RWPE2 (cell line): ENCODE measurements at regions not wholly inside any gene's neighbourhood (a gene's known extent, or its start where the extent isn't known, plus 50 kb on each side); places are given as distances from the start of the nearest gene placed in this dataset.
A peak's percentile ranks its signal among the peaks of the same experiment; 100 is the strongest.

Source experiments
- ATAC-seq: fragments of 200-7000 bp; cut with Tn5 transposase; 3 replicates; pipeline ENCODE4 v1.9.1; 2021; ENCODE audit warnings: low read depth
- DNase-seq: peaks from one replicate; pipeline ENCODE4 v3.0.0-alpha.2; 2020; ENCODE audit warnings: low spot score
- H3K27ac ChIP-seq: fragments of 450-650 bp; 2 replicates; pipeline ENCODE4 v1.5.1; 2017; ENCODE audit warnings: mild to moderate bottlenecking; ENCODE audit not compliant: poor library complexity, severe bottlenecking
- H3K27me3 ChIP-seq: fragments of 250-450 bp; sonication (Bioruptor Pico); 2 replicates; pipeline ENCODE4 v1.5.1; 2021; ENCODE audit warnings: mild to moderate bottlenecking, moderate library complexity; ENCODE audit not compliant: insufficient read depth, poor library complexity, severe bottlenecking
- H3K36me3 ChIP-seq: fragments of 250-450 bp; sonication (Bioruptor Pico); 2 replicates; pipeline ENCODE4 v1.5.1; 2020; ENCODE audit warnings: low read depth, mild to moderate bottlenecking, moderate library complexity
- H3K4me1 ChIP-seq: fragments of 250-450 bp; sonication (Bioruptor Pico); 2 replicates; pipeline ENCODE4 v1.5.1; 2021; ENCODE audit warnings: mild to moderate bottlenecking, moderate library complexity; ENCODE audit not compliant: insufficient read depth, poor library complexity, severe bottlenecking
- H3K4me3 ChIP-seq: fragments of 250-450 bp; sonication (Bioruptor Pico); 2 replicates; pipeline ENCODE4 v1.5.1; 2021; ENCODE audit warnings: mild to moderate bottlenecking, moderate library complexity; ENCODE audit not compliant: severe bottlenecking
- H3K9me3 ChIP-seq: fragments of 250-450 bp; sonication (Bioruptor Pico); 2 replicates; pipeline ENCODE4 v1.5.1; 2021; ENCODE audit warnings: mild to moderate bottlenecking, moderate library complexity; ENCODE audit not compliant: severe bottlenecking
- TF ChIP-seq, protein P1 (sequence below): fragments of 450-650 bp; IDR thresholded peaks from one replicate; pipeline ENCODE4 v1.5.1; 2017; ENCODE audit warnings: mild to moderate bottlenecking, moderate library complexity; ENCODE audit not compliant: poor library complexity, severe bottlenecking

DNA sequence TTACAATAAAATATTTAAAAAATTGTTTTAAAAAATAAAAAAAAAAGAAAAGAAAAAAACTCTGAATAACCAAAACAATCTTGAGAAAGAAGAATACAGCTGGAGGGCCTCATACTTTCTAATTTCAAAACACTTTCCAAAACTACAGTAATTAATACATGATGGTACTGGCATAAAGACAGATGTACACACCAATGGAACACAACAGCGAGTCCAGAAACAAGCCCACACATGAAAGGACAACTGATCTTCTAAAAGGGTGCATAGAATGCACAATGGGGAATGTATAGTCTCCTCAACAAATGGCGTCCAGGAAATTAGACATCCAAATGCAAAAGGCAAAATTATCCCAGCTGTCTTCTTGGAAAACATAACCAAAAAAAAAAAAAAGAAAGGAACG lies 99.6 kb downstream of the LURAP1L start:
- no peaks in the 10 kb centered on the region for H3K36me3 ChIP-seq
- H3K27me3 ChIP-seq = no peaks in the 10 kb centered on the region
- DNase-seq (no peak), ATAC-seq (no peak)
- H3K4me3 ChIP-seq = no peak overlapping the region
- peaks cover 30% of the 10 kb centered on the region for H3K4me1 ChIP-seq
- H3K27ac ChIP-seq = no peak overlapping the region
- TF ChIP-seq, protein P1, sequence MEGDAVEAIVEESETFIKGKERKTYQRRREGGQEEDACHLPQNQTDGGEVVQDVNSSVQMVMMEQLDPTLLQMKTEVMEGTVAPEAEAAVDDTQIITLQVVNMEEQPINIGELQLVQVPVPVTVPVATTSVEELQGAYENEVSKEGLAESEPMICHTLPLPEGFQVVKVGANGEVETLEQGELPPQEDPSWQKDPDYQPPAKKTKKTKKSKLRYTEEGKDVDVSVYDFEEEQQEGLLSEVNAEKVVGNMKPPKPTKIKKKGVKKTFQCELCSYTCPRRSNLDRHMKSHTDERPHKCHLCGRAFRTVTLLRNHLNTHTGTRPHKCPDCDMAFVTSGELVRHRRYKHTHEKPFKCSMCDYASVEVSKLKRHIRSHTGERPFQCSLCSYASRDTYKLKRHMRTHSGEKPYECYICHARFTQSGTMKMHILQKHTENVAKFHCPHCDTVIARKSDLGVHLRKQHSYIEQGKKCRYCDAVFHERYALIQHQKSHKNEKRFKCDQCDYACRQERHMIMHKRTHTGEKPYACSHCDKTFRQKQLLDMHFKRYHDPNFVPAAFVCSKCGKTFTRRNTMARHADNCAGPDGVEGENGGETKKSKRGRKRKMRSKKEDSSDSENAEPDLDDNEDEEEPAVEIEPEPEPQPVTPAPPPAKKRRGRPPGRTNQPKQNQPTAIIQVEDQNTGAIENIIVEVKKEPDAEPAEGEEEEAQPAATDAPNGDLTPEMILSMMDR = no peak
- peaks cover 2% of the 10 kb centered on the region for H3K9me3 ChIP-seq

DNA sequence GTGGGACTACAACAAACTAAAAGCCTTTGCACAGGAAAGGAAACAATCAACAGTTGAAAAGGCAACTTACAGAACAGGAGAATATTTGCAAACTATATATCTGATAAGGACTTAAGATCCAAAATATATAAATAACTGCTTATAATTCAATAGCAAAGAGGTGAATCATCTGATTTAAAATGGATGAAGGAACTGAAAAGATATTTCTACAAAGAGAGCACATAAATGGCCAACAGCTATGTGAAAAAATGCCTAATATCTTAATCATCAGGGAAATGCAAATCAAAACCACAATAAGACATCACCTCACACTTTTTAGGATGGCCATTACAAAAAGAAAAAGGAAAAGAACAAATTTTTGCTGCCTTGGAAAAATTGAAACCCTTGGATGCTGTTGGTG lies 100.4 kb downstream of the LURAP1L start:
- H3K9me3 ChIP-seq = no peaks in the 10 kb centered on the region
- no peak overlapping the region for H3K4me3 ChIP-seq
- no peak for DNase-seq
- H3K4me1 ChIP-seq = peaks cover 30% of the 10 kb centered on the region
- no peaks in the 10 kb centered on the region for H3K27me3 ChIP-seq
- TF ChIP-seq, protein P1 = no peak
- H3K27ac ChIP-seq = peak overlapping the region; percentile 16
- no peaks in the 10 kb centered on the region for H3K36me3 ChIP-seq
- 0 out of 3 replicates have a peak, but pooled peaks have one; percentile 33 for ATAC-seq

DNA sequence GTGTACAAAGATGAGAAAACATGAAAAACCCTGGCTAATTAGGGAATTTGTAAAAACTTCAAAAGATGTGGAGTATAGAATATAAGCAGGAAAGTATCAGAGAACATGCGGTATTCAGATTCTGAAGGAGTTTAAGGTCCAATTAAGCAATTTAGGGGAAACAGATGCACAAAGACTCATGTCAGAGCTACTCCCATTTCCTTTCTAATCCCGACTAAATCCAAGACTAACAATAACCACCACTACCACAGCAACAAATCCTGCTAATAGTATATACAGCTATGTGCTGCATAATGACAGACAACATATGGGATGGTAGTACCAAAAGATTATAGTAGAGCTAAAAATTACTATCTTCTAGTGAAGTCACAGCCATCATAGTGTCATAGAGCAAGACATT lies 102.1 kb downstream of the LURAP1L start:
- Histone ChIP-seq H3K9me3 (no peaks in the 10 kb centered on the region), H3K36me3 (no peaks in the 10 kb centered on the region), H3K4me1 (peaks cover 30% of the 10 kb centered on the region), H3K27ac (no peak overlapping the region), H3K27me3 (no peaks in the 10 kb centered on the region), H3K4me3 (no peak overlapping the region)
- TF ChIP-seq, protein P1 = no peak
- ATAC-seq (no peak), DNase-seq (no peak)

DNA sequence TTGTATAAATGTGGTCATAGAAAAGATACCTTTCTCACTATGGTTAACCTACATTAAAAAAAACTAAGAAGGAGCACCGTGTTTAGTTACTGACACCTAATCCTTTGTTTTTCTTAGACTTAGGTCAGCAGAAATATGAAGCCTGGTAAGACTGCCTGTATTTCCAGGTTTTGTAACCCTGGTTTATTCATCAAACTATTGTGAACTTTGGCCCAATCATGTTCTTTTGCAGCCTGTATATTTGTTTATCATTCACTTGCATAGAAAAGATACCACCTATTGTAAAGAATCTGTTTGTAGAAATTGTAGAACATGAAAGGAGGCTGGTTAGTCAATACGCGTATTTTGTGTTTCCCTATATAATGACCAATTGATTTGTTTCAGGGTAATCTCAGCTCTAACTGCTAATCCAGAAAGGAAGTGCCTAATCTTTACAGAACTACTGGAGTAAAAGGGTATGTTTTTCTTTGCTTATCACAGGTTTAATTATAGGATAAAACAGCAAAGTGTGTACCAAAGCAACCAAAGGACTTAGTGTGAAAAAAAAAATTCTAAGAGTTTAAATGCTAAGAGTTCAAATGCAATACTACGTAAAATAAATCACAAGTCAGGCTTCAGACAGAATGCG lies 103.6 kb downstream of the LURAP1L start:
- peaks cover 27% of the 10 kb centered on the region for H3K4me1 ChIP-seq

DNA sequence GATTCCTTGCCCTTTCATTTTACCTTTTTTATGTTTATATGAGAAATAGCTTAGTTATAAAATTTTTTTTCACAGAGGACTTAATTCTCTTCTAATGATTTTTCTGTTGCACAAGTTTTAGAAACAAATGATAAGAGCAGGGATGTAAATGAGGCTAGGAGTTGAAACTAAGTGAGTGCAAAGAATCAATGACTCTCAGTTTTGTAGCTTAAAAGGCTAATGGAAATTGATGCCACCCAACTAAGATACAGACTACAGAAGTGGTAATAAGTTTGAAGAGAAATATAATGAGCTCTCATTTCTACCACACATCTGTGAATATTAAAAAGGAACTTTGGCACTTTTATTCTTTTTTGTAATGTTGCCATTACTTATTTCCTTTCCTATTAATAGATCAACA lies 105.1 kb downstream of the LURAP1L start:
- ATAC-seq = no peak
- H3K36me3 ChIP-seq = no peaks in the 10 kb centered on the region

More for the DNA sequence above, 103.6 kb downstream of the LURAP1L start:
- Histone ChIP-seq H3K27me3 (no peaks in the 10 kb centered on the region), H3K4me3 (no peak overlapping the region), H3K36me3 (no peaks in the 10 kb centered on the region), H3K9me3 (no peaks in the 10 kb centered on the region), H3K27ac (no peak overlapping the region)
- ATAC-seq (peak; percentile 83), DNase-seq (no peak)
- TF ChIP-seq, protein P1 = no peak

More for the DNA sequence above, 105.1 kb downstream of the LURAP1L start:
- no peak overlapping the region for H3K4me3 ChIP-seq
- TF ChIP-seq, protein P1 = no peak
- H3K9me3 ChIP-seq = no peaks in the 10 kb centered on the region
- H3K27ac ChIP-seq = no peak overlapping the region
- H3K4me1 ChIP-seq = peaks cover 20% of the 10 kb centered on the region
- DNase-seq = no peak
- no peaks in the 10 kb centered on the region for H3K27me3 ChIP-seq
